HEK293 (cell line): ENCODE measurements at regions not wholly inside any gene's neighbourhood (a gene's known extent, or its start where the extent isn't known, plus 50 kb on each side); places are given as distances from the start of the nearest gene placed in this dataset.
A peak's percentile ranks its signal among the peaks of the same experiment; 100 is the strongest.

Source experiments
- CTCF ChIA-PET: fragments of 350-600 bp; formaldehyde crosslinking; extraction: SDS; loops from one replicate; lab custom pipeline; 2021; ENCODE audit warnings: antibody characterized with exemption; lab: Yijun Ruan, JAX
- POLR2A ChIA-PET: fragments of 300-600 bp; formaldehyde crosslinking; extraction: SDS; loops from one replicate; lab custom pipeline; 2020; ENCODE audit warnings: antibody characterized with exemption, inconsistent platforms; lab: Yijun Ruan, JAX
- H3K27ac ChIP-seq: fragments of 200-500 bp; sonication (Bioruptor generic); 2 replicates; pipeline ENCODE4 v1.5.1; 2014; ENCODE audit warnings: low read depth, low read length, control low read depth, inconsistent platforms; ENCODE audit errors: extremely low read depth
- H3K36me3 ChIP-seq, 2 experiments: fragments of 200-500 bp in 1 of 2; sonication (Bioruptor generic) in 1 of 2; 1 replicate in 1 of 2; 2 replicates in 1 of 2; pipeline ENCODE4 v1.5.1; 2014 to 2017; ENCODE audit warnings: inconsistent platforms in 2 of 2, low read length in 2 of 2; ENCODE audit not compliant: control insufficient read depth in 2 of 2, insufficient read depth in 1 of 2
- H3K4me1 ChIP-seq: fragments of 200-500 bp; sonication (Bioruptor generic); 2 replicates; pipeline ENCODE4 v1.5.1; 2014; ENCODE audit warnings: mild to moderate bottlenecking, low read length, inconsistent platforms; ENCODE audit not compliant: control insufficient read depth, insufficient read depth
- H3K4me3 ChIP-seq: 2 replicates; pipeline ENCODE4 v1.5.1; 2011; ENCODE audit warnings: low read depth, mild to moderate bottlenecking, control low read depth, low read length, moderate library complexity
- H3K9me3 ChIP-seq: fragments of 200-500 bp; sonication (Bioruptor generic); 2 replicates; pipeline ENCODE4 v1.5.1; 2014; ENCODE audit warnings: low read depth, low read length, inconsistent platforms; ENCODE audit not compliant: control insufficient read depth, insufficient read depth
- EGR2 ChIP-seq: fragments of 450-650 bp; formaldehyde crosslinking; IDR thresholded peaks from 2 replicates; pipeline ENCODE4 v1.5.1; 2016; ENCODE audit warnings: low read depth, missing biosample characterization, missing genetic modification characterization
- FEZF1 ChIP-seq: fragments of 450-650 bp; formaldehyde crosslinking; IDR thresholded peaks from 2 replicates; pipeline ENCODE4 v1.5.1; 2016; ENCODE audit warnings: missing biosample characterization, missing genetic modification characterization
- KLF1 ChIP-seq: fragments of 450-650 bp; formaldehyde crosslinking; IDR thresholded peaks from 2 replicates; pipeline ENCODE4 v1.5.1; 2016; ENCODE audit warnings: missing biosample characterization, missing genetic modification characterization
- MYNN ChIP-seq: fragments of 450-650 bp; formaldehyde crosslinking; IDR thresholded peaks from 2 replicates; pipeline ENCODE4 v1.5.1; 2016; ENCODE audit warnings: missing biosample characterization, missing genetic modification characterization, borderline replicate concordance
- PRDM1 ChIP-seq: fragments of 450-650 bp; formaldehyde crosslinking; IDR thresholded peaks from 2 replicates; pipeline ENCODE4; 2016; ENCODE audit warnings: missing biosample characterization, missing genetic modification characterization
- PRDM6 ChIP-seq: fragments of 450-650 bp; formaldehyde crosslinking; IDR thresholded peaks from 2 replicates; pipeline ENCODE4 v1.5.1; 2017; ENCODE audit warnings: missing biosample characterization, missing genetic modification characterization
- WT1 ChIP-seq: fragments of 450-650 bp; formaldehyde crosslinking; IDR thresholded peaks from 2 replicates; pipeline ENCODE4 v1.5.1; 2016; ENCODE audit warnings: missing biosample characterization, missing genetic modification characterization
- YY2 ChIP-seq: fragments of 450-650 bp; formaldehyde crosslinking; IDR thresholded peaks from 2 replicates; pipeline ENCODE4 v1.5.1; 2016; ENCODE audit warnings: missing biosample characterization, missing genetic modification characterization
- ZFHX2 ChIP-seq: fragments of 450-650 bp; formaldehyde crosslinking; conservative IDR thresholded peaks from 2 replicates; pipeline ENCODE4 v1.5.1; 2016; ENCODE audit warnings: missing biosample characterization, missing genetic modification characterization
- ZFP3 ChIP-seq: fragments of 450-650 bp; formaldehyde crosslinking; IDR thresholded peaks from 2 replicates; pipeline ENCODE4 v1.5.1; 2016; ENCODE audit warnings: low read depth, missing biosample characterization, missing genetic modification characterization
- ZFP37 ChIP-seq: fragments of 450-650 bp; formaldehyde crosslinking; IDR thresholded peaks from 2 replicates; pipeline ENCODE4 v1.5.1; 2016; ENCODE audit warnings: missing biosample characterization, missing genetic modification characterization
- ZIC2 ChIP-seq: fragments of 450-650 bp; formaldehyde crosslinking; IDR thresholded peaks from 2 replicates; pipeline ENCODE4 v1.5.1; 2016; ENCODE audit warnings: missing biosample characterization, missing genetic modification characterization
- ZNF157 ChIP-seq: fragments of 450-650 bp; formaldehyde crosslinking; IDR thresholded peaks from 2 replicates; pipeline ENCODE4 v1.5.1; 2016; ENCODE audit warnings: missing biosample characterization, missing genetic modification characterization
- ZNF26 ChIP-seq: fragments of 450-650 bp; formaldehyde crosslinking; IDR thresholded peaks from 2 replicates; pipeline ENCODE4 v1.5.1; 2016; ENCODE audit warnings: missing biosample characterization, missing genetic modification characterization
- ZNF266 ChIP-seq: fragments of 450-650 bp; formaldehyde crosslinking; IDR thresholded peaks from 2 replicates; pipeline ENCODE4 v1.5.1; 2016; ENCODE audit warnings: missing biosample characterization, missing genetic modification characterization, low read depth
- ZNF341 ChIP-seq: fragments of 450-650 bp; formaldehyde crosslinking; IDR thresholded peaks from 2 replicates; pipeline ENCODE4; 2016; ENCODE audit warnings: low read depth, missing biosample characterization, missing genetic modification characterization
- ZNF37A ChIP-seq: fragments of 450-650 bp; IDR thresholded peaks from 2 replicates; pipeline ENCODE4 v1.5.1; 2018; ENCODE audit warnings: missing biosample characterization, missing genetic modification characterization
- ZNF423 ChIP-seq: fragments of 450-650 bp; formaldehyde crosslinking; IDR thresholded peaks from 2 replicates; pipeline ENCODE4 v1.5.1; 2016; ENCODE audit warnings: missing biosample characterization, missing genetic modification characterization
- ZNF426 ChIP-seq: fragments of 450-650 bp; formaldehyde crosslinking; IDR thresholded peaks from 2 replicates; pipeline ENCODE4 v1.5.1; 2017; ENCODE audit warnings: missing biosample characterization, missing genetic modification characterization, mild to moderate bottlenecking, inconsistent platforms, moderate library complexity
- ZNF433 ChIP-seq: fragments of 450-650 bp; formaldehyde crosslinking; IDR thresholded peaks from 2 replicates; pipeline ENCODE4 v1.5.1; 2016; ENCODE audit warnings: missing biosample characterization, missing genetic modification characterization, low read depth
- ZNF488 ChIP-seq: fragments of 450-650 bp; formaldehyde crosslinking; IDR thresholded peaks from 2 replicates; pipeline ENCODE4 v1.5.1; 2016; ENCODE audit warnings: missing biosample characterization, missing genetic modification characterization
- ZNF510 ChIP-seq: fragments of 450-650 bp; formaldehyde crosslinking; IDR thresholded peaks from 2 replicates; pipeline ENCODE4 v1.5.1; 2018; ENCODE audit warnings: mild to moderate bottlenecking, missing genetic modification characterization, missing biosample characterization; ENCODE audit not compliant: insufficient replicate concordance
- ZNF555 ChIP-seq: fragments of 450-650 bp; formaldehyde crosslinking; conservative IDR thresholded peaks from 2 replicates; pipeline ENCODE4 v1.5.1; 2017; ENCODE audit warnings: missing biosample characterization, mild to moderate bottlenecking, missing genetic modification characterization, inconsistent platforms
- ZNF621 ChIP-seq: fragments of 450-650 bp; formaldehyde crosslinking; IDR thresholded peaks from 2 replicates; pipeline ENCODE4 v1.5.1; 2017; ENCODE audit warnings: missing biosample characterization, missing genetic modification characterization
- ZNF660 ChIP-seq: fragments of 450-650 bp; IDR thresholded peaks from 2 replicates; pipeline ENCODE4 v1.5.1; 2018; ENCODE audit warnings: missing biosample characterization, mild to moderate bottlenecking, missing genetic modification characterization
- ZNF707 ChIP-seq: fragments of 450-650 bp; formaldehyde crosslinking; IDR thresholded peaks from 2 replicates; pipeline ENCODE4 v1.5.1; 2016; ENCODE audit warnings: missing biosample characterization, missing genetic modification characterization
- ZNF830 ChIP-seq: fragments of 450-650 bp; IDR thresholded peaks from 2 replicates; pipeline ENCODE4 v1.5.0; 2018; ENCODE audit warnings: missing biosample characterization, missing genetic modification characterization, low read depth, mild to moderate bottlenecking, moderate library complexity

- H3K9me3 ChIP-seq, result no peaks in the 10 kb centered on the region
- ChIA-PET CTCF (interaction anchor here (1.0 kb wide), 1 partner anchor 8 kb away, joined by 7 read pairs; no protein-coding TSS in a partner anchor), POLR2A (no interaction called here)
- H3K4me3 ChIP-seq, result no peak overlapping the region
- TF ChIP-seq ZIC2 (peak; percentile 25; the same call in 1 of the 2 replicates), ZNF341 (tag by site-specific recombination) (no peak), PRDM1 (tag by site-specific recombination) (0 out of 2 replicates have a peak, but pooled peaks have one; percentile 17)
- no peak overlapping the region for H3K27ac ChIP-seq
- no peaks in the 10 kb centered on the region; a peak in 1 of 3 replicates for H3K36me3 ChIP-seq
- H3K4me1 ChIP-seq, result peaks cover 9% of the 10 kb centered on the region
These were observed 84.8 kb downstream of the AQP4 start for GRCh38 chr18:26780520-26781325.

GRCh38 chr18:26778054-26778393, 87.5 kb downstream of the AQP4 start:
- Histone ChIP-seq H3K4me1 (peaks cover 9% of the 10 kb centered on the region), H3K9me3 (no peaks in the 10 kb centered on the region), H3K27ac (no peak overlapping the region), H3K4me3 (no peak overlapping the region), H3K36me3 (no peaks in the 10 kb centered on the region; a peak in 1 of 3 replicates)
- ChIA-PET CTCF (interaction anchor here (0.6 to 1.3 kb wide), 2 partner anchors 18 to 31 kb away, joined by 3 read pairs; no protein-coding TSS in a partner anchor), POLR2A (no interaction called here)
- TF ChIP-seq YY2 (tag by site-specific recombination) (0 out of 2 replicates have a peak, but pooled peaks have one; percentile 16), ZNF707 (no peak), ZNF510 (tag by site-specific recombination) (peak; percentile 96), PRDM6 (tag by site-specific recombination) (0 out of 2 replicates have a peak, but pooled peaks have one; percentile 18), ZNF426 (tag by site-specific recombination) (no peak)

GRCh38 chr18:26777351-26778053, 88.0 kb downstream of the AQP4 start:
- CTCF ChIA-PET, result interaction anchor here (0.6 to 1.4 kb wide), 7 partner anchors 18 to 1455 kb away, joined by 3 to 5 read pairs (median 3); no protein-coding TSS in a partner anchor
- POLR2A ChIA-PET, result no interaction called here
- Histone ChIP-seq H3K9me3 (no peaks in the 10 kb centered on the region), H3K36me3 (no peaks in the 10 kb centered on the region; a peak in 1 of 3 replicates), H3K4me3 (no peak overlapping the region), H3K4me1 (peaks cover 9% of the 10 kb centered on the region), H3K27ac (no peak overlapping the region)
- TF ChIP-seq ZNF488 (tag by site-specific recombination), result no peak
- TF ChIP-seq ZNF621 (tag by site-specific recombination), result no peak
- TF ChIP-seq EGR2 (tag by site-specific recombination), result 0 out of 2 replicates have a peak, but pooled peaks have one; percentile 10
- no peak for TF ChIP-seq ZNF37A (tag by site-specific recombination)
- no peak for TF ChIP-seq MYNN (tag by site-specific recombination)
- no peak for TF ChIP-seq ZNF555 (tag by site-specific recombination)
- TF ChIP-seq ZNF660, result no peak
- no peak for TF ChIP-seq ZNF830 (tag by site-specific recombination)
- TF ChIP-seq ZFHX2, result peak; percentile 30; the same call in 1 of the 2 replicates
- TF ChIP-seq ZFP37 (tag by site-specific recombination), result no peak
- TF ChIP-seq ZNF266, result no peak
- no peak for TF ChIP-seq WT1 (tag by site-specific recombination)
- TF ChIP-seq ZNF423 (tag by site-specific recombination), result no peak
- no peak for TF ChIP-seq KLF1
- TF ChIP-seq ZNF26, result no peak
- no peak for TF ChIP-seq ZNF433 (tag by site-specific recombination)
- no peak for TF ChIP-seq ZNF157
- peak; percentile 11; the same call in 1 of the 2 replicates for TF ChIP-seq FEZF1 (tag by site-specific recombination)
- no peak for TF ChIP-seq ZFP3 (tag by site-specific recombination)
